Osteocyte (in vitro differentiated cells): ENCODE measurements at regions not wholly inside any gene's neighbourhood (a gene's known extent, or its start where the extent isn't known, plus 50 kb on each side); places are given as distances from the start of the nearest gene placed in this dataset.

Experiments used
- DNase-seq: peaks from one replicate; pipeline ENCODE4 v3.0.0; 2021; ENCODE audit warnings: mixed read lengths; ENCODE audit not compliant: unreplicated experiment; ENCODE audit errors: extremely low spot score
- H3K27ac Mint-ChIP-seq: one replicate; pipeline ENCODE4 v1.8.0; 2021; ENCODE audit warnings: mild to moderate bottlenecking, mixed read lengths; ENCODE audit not compliant: unreplicated experiment
- H3K27me3 Mint-ChIP-seq: one replicate; pipeline ENCODE4 v1.8.0; 2021; ENCODE audit warnings: mixed read lengths; ENCODE audit not compliant: unreplicated experiment
- H3K36me3 Mint-ChIP-seq: one replicate; pipeline ENCODE4 v1.8.0; 2021; ENCODE audit warnings: mixed read lengths; ENCODE audit not compliant: unreplicated experiment
- H3K4me1 Mint-ChIP-seq: one replicate; pipeline ENCODE4 v1.8.0; 2021; ENCODE audit warnings: mixed read lengths; ENCODE audit not compliant: unreplicated experiment
- H3K4me3 Mint-ChIP-seq: one replicate; pipeline ENCODE4 v1.8.0; 2021; ENCODE audit warnings: mild to moderate bottlenecking, moderate library complexity, mixed read lengths; ENCODE audit not compliant: unreplicated experiment
- H3K9me3 Mint-ChIP-seq: one replicate; pipeline ENCODE4 v1.8.0; 2021; ENCODE audit warnings: mixed read lengths; ENCODE audit not compliant: unreplicated experiment
- TF ChIP-seq, protein P1 (sequence below): fragments of 200-600 bp; sonication (generic); IDR thresholded peaks from 2 replicates; pipeline ENCODE4 v1.5.0; 2021; ENCODE audit warnings: antibody characterized with exemption, mild to moderate bottlenecking, moderate library complexity

DNA sequence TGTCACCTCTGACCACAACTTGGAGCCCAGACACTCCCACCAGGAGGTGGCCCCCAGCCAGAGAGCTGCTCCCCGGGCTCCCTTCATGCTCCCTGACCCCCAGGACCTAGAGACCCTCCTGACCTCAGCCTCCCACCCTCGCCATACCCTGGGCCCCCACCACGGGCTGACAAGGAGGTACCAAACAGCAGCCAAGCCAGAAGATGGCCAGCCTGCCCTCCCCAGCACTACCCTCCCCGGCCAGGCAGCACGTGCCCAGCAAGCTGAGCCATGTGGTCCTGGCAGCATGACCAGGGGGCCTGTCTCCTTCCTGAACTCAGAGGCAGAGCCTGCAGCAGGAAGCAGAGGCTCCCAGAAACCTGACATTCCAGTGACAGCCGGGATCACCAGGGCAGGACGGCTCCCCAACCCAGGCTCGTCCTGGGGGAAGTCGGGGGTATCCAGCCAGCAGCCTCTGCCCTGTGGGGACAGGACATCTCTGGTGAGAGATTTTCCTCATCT lies 69.4 kb upstream of the GPC1 start:
- no peak overlapping the region for H3K27ac Mint-ChIP-seq
- H3K36me3 Mint-ChIP-seq, result peaks cover 2% of the 10 kb centered on the region
- H3K27me3 Mint-ChIP-seq, result no peaks in the 10 kb centered on the region
- DNase-seq, result no peak
- peaks cover 4% of the 10 kb centered on the region for H3K9me3 Mint-ChIP-seq
- TF ChIP-seq, protein P1, sequence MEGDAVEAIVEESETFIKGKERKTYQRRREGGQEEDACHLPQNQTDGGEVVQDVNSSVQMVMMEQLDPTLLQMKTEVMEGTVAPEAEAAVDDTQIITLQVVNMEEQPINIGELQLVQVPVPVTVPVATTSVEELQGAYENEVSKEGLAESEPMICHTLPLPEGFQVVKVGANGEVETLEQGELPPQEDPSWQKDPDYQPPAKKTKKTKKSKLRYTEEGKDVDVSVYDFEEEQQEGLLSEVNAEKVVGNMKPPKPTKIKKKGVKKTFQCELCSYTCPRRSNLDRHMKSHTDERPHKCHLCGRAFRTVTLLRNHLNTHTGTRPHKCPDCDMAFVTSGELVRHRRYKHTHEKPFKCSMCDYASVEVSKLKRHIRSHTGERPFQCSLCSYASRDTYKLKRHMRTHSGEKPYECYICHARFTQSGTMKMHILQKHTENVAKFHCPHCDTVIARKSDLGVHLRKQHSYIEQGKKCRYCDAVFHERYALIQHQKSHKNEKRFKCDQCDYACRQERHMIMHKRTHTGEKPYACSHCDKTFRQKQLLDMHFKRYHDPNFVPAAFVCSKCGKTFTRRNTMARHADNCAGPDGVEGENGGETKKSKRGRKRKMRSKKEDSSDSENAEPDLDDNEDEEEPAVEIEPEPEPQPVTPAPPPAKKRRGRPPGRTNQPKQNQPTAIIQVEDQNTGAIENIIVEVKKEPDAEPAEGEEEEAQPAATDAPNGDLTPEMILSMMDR, result no peak
- no peak overlapping the region for H3K4me3 Mint-ChIP-seq
- peaks cover 20% of the 10 kb centered on the region for H3K4me1 Mint-ChIP-seq

DNA sequence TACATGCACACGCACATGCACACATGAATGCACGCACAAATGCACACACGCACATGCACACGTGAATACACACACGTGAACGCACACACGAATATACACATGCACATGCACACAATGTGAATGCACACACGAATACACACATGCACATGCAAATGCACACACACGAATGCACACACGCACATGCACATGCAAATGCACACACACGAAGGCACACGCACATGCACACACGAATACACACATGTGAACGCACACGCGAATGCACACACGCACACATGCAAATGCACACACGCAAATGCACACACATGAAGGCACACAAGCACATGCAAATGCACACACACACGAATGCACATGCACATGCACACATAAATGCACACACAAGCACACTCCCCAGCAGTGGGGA lies 68.6 kb upstream of the GPC1 start:
- TF ChIP-seq, protein P1, result no peak
- H3K27ac Mint-ChIP-seq, result no peak overlapping the region
- no peak for DNase-seq
- H3K27me3 Mint-ChIP-seq, result no peaks in the 10 kb centered on the region
- H3K4me1 Mint-ChIP-seq, result peaks cover 28% of the 10 kb centered on the region
- H3K4me3 Mint-ChIP-seq, result no peak overlapping the region
- no peaks in the 10 kb centered on the region for H3K9me3 Mint-ChIP-seq
- H3K36me3 Mint-ChIP-seq, result no peaks in the 10 kb centered on the region

DNA sequence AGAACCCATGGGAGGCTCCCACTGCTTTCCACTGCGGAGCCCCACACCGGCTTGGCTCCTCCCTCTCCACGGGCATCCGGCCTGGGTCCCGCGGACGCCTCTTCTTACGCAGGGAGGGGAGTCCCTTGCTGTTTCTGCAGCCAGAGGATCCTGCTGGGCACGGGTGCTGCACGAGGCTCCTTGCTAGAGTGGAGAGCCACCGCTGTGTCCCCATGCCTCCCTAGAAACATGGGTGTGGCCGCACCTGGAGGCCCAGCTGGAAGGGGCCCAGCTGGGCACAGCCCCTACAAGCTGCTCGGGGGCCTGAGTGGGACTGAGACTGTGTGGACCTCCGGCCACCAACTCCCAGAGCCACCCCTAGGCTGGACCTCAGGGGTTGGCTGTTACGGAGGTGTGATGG lies 67.7 kb upstream of the GPC1 start:
- Mint-ChIP-seq H3K4me3 (no peak overlapping the region), H3K9me3 (no peaks in the 10 kb centered on the region), H3K36me3 (no peaks in the 10 kb centered on the region), H3K4me1 (peaks cover 28% of the 10 kb centered on the region), H3K27me3 (no peaks in the 10 kb centered on the region), H3K27ac (no peak overlapping the region)
- DNase-seq, result no peak
- TF ChIP-seq, protein P1, result no peak

DNA sequence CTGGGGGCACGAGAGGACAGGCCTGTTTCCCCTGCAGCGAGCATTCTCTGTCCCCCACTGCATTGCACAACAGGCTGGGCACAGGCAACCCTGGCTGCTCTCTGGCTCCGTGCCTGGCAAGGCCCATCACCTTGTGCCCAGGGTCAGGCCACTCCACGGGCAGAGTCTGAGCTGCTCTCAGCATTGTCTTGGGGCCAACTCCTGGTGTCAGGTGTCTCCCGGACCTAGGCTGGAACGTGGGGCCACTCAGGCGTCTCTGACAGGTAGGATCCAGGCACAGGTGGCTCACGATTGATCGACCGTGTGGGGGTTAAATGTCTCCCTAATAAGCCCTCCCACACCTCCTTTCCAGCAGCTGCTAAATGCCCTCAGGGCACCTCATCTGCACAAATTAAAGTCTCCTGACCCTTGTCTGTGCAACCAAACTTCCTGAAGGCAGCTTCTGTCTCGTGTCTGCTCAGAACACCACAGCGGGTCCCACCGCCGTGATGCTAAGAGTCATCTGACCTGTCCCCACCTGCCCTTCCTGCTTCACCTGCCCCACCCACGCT lies 66.6 kb upstream of the GPC1 start:
- TF ChIP-seq, protein P1, result no peak
- no peak overlapping the region for H3K27ac Mint-ChIP-seq
- DNase-seq, result no peak
- no peak overlapping the region for H3K4me3 Mint-ChIP-seq
- H3K9me3 Mint-ChIP-seq, result no peaks in the 10 kb centered on the region
- peaks cover 32% of the 10 kb centered on the region for H3K4me1 Mint-ChIP-seq
- H3K27me3 Mint-ChIP-seq, result no peaks in the 10 kb centered on the region
- H3K36me3 Mint-ChIP-seq, result no peaks in the 10 kb centered on the region

DNA sequence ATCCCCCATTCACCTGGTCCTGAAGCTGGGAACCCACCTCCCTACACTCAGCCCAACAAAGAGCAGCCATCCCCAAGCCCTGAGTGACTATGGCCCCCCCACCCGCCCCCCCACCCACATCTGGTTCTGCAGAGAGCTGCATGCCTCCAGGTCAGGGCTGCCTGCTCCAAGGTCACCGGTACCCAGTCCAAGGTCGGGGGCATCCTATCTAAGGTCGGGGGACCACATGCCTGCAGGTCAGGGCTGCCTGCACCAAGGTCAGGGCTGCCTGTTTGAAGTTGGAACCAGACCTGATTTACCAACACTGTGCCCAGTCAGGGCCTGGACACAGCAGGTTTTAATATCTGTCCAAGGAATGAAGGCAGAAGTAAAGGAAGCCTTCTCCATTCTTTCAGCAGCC lies 66.1 kb upstream of the GPC1 start:
- Mint-ChIP-seq H3K9me3 (no peaks in the 10 kb centered on the region), H3K36me3 (no peaks in the 10 kb centered on the region), H3K4me3 (no peak overlapping the region), H3K27me3 (no peaks in the 10 kb centered on the region), H3K4me1 (peaks cover 37% of the 10 kb centered on the region), H3K27ac (peak overlapping the region; percentile 57)
- TF ChIP-seq, protein P1, result no peak
- no peak for DNase-seq
